Osteocyte (in vitro differentiated cells): ENCODE measurements at regions not wholly inside any gene's neighbourhood (a gene's known extent, or its start where the extent isn't known, plus 50 kb on each side); places are given as distances from the start of the nearest gene placed in this dataset.

Source experiments
- DNase-seq: peaks from one replicate; pipeline ENCODE4 v3.0.0; 2021; ENCODE audit warnings: mixed read lengths; ENCODE audit not compliant: unreplicated experiment; ENCODE audit errors: extremely low spot score
- H3K27ac Mint-ChIP-seq: one replicate; pipeline ENCODE4 v1.8.0; 2021; ENCODE audit warnings: mild to moderate bottlenecking, mixed read lengths; ENCODE audit not compliant: unreplicated experiment
- H3K27me3 Mint-ChIP-seq: one replicate; pipeline ENCODE4 v1.8.0; 2021; ENCODE audit warnings: mixed read lengths; ENCODE audit not compliant: unreplicated experiment
- H3K36me3 Mint-ChIP-seq: one replicate; pipeline ENCODE4 v1.8.0; 2021; ENCODE audit warnings: mixed read lengths; ENCODE audit not compliant: unreplicated experiment
- H3K4me1 Mint-ChIP-seq: one replicate; pipeline ENCODE4 v1.8.0; 2021; ENCODE audit warnings: mixed read lengths; ENCODE audit not compliant: unreplicated experiment
- H3K4me3 Mint-ChIP-seq: one replicate; pipeline ENCODE4 v1.8.0; 2021; ENCODE audit warnings: mild to moderate bottlenecking, moderate library complexity, mixed read lengths; ENCODE audit not compliant: unreplicated experiment
- H3K9me3 Mint-ChIP-seq: one replicate; pipeline ENCODE4 v1.8.0; 2021; ENCODE audit warnings: mixed read lengths; ENCODE audit not compliant: unreplicated experiment
- TF ChIP-seq, protein P1 (sequence below): fragments of 200-600 bp; sonication (generic); IDR thresholded peaks from 2 replicates; pipeline ENCODE4 v1.5.0; 2021; ENCODE audit warnings: antibody characterized with exemption, mild to moderate bottlenecking, moderate library complexity

- H3K27ac Mint-ChIP-seq, result no peak overlapping the region
- no peak overlapping the region for H3K4me3 Mint-ChIP-seq
- no peak for DNase-seq
- H3K36me3 Mint-ChIP-seq, result no peaks in the 10 kb centered on the region
- TF ChIP-seq, protein P1, sequence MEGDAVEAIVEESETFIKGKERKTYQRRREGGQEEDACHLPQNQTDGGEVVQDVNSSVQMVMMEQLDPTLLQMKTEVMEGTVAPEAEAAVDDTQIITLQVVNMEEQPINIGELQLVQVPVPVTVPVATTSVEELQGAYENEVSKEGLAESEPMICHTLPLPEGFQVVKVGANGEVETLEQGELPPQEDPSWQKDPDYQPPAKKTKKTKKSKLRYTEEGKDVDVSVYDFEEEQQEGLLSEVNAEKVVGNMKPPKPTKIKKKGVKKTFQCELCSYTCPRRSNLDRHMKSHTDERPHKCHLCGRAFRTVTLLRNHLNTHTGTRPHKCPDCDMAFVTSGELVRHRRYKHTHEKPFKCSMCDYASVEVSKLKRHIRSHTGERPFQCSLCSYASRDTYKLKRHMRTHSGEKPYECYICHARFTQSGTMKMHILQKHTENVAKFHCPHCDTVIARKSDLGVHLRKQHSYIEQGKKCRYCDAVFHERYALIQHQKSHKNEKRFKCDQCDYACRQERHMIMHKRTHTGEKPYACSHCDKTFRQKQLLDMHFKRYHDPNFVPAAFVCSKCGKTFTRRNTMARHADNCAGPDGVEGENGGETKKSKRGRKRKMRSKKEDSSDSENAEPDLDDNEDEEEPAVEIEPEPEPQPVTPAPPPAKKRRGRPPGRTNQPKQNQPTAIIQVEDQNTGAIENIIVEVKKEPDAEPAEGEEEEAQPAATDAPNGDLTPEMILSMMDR, result peak; percentile 9
- peaks cover 6% of the 10 kb centered on the region for H3K27me3 Mint-ChIP-seq
- H3K4me1 Mint-ChIP-seq, result no peaks in the 10 kb centered on the region
- H3K9me3 Mint-ChIP-seq, result no peaks in the 10 kb centered on the region
Measured at GRCh38 chr2:176817061-176817565, 395.5 kb upstream of the HNRNPA3 start.

DNA sequence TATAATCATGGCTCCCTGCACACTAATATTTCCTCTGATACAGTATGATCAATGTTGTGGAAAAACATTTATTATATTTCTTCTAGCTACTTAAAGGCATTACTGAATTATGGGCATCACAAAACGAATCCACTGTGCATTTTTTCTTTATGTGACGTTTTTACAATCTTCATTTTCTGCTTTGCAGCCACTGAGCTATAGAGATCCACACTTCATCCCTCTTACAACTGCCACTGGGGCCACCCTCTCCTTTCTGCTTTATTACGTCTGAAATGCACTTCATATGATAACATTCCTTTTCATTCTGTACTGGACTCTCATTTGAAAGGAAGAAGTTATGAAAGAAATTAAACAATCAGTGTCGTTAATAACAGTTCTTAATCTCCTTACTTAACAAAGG is 394.5 kb upstream of the HNRNPA3 start:
- Mint-ChIP-seq H3K4me1 (no peaks in the 10 kb centered on the region), H3K27ac (no peak overlapping the region), H3K9me3 (no peaks in the 10 kb centered on the region), H3K4me3 (no peak overlapping the region), H3K27me3 (peaks cover 6% of the 10 kb centered on the region), H3K36me3 (no peaks in the 10 kb centered on the region)
- DNase-seq, result no peak
- TF ChIP-seq, protein P1, result no peak

- Mint-ChIP-seq H3K36me3 (no peaks in the 10 kb centered on the region), H3K4me3 (no peak overlapping the region), H3K9me3 (no peaks in the 10 kb centered on the region), H3K27ac (no peak overlapping the region), H3K27me3 (peaks cover 6% of the 10 kb centered on the region), H3K4me1 (no peaks in the 10 kb centered on the region)
- DNase-seq, result no peak
- TF ChIP-seq, protein P1, result no peak
Measured at GRCh38 chr2:176818617-176819016, 394.0 kb upstream of the HNRNPA3 start.

DNA sequence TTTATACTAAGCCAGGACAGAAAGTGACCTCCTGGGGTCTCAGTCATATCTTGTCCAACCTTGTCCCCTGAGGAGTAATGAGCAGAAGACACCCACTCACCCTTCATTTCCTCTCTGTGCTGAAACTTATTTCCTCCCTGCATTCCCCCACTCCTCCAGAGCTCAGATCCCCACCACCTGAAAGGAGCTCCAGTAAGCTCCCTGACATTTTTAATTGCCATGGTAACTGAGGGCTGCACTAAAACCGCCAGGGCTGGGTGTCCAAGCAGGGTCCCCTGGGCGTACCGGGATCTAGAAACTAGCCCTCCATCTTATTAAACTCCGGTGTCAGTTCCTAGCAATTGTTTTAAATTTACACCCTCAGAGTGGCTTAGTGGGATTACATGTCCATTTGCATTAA is 393.3 kb upstream of the HNRNPA3 start:
- no peak overlapping the region for H3K27ac Mint-ChIP-seq

GRCh38 chr2:176820371-176820932 is 392.1 kb upstream of the HNRNPA3 start:
- no peak for DNase-seq
- TF ChIP-seq, protein P1, result no peak
- H3K27ac Mint-ChIP-seq, result no peak overlapping the region
- H3K9me3 Mint-ChIP-seq, result no peaks in the 10 kb centered on the region
- peaks cover 6% of the 10 kb centered on the region for H3K27me3 Mint-ChIP-seq
- H3K36me3 Mint-ChIP-seq, result no peaks in the 10 kb centered on the region
- no peak overlapping the region for H3K4me3 Mint-ChIP-seq
- no peaks in the 10 kb centered on the region for H3K4me1 Mint-ChIP-seq

More for the DNA sequence above, 393.3 kb upstream of the HNRNPA3 start:
- no peaks in the 10 kb centered on the region for H3K36me3 Mint-ChIP-seq
- H3K4me3 Mint-ChIP-seq, result no peak overlapping the region
- peaks cover 6% of the 10 kb centered on the region for H3K27me3 Mint-ChIP-seq
- no peaks in the 10 kb centered on the region for H3K9me3 Mint-ChIP-seq
- TF ChIP-seq, protein P1, result no peak
- no peaks in the 10 kb centered on the region for H3K4me1 Mint-ChIP-seq
- no peak for DNase-seq
